Panc1 (cell line): ENCODE measurements at regions not wholly inside any gene's neighbourhood (a gene's known extent, or its start where the extent isn't known, plus 50 kb on each side); places are given as distances from the start of the nearest gene placed in this dataset.

Experiments
- CTCF ChIP-seq: fragments of 450-650 bp; IDR thresholded peaks from 2 replicates; pipeline ENCODE4 v1.5.1; 2017; ENCODE audit warnings: mild to moderate bottlenecking
- POLR2AphosphoS5 ChIP-seq: IDR thresholded peaks from 2 replicates; pipeline ENCODE4 v1.6.1; 2012; ENCODE audit warnings: mild to moderate bottlenecking, low read depth, low read length, moderate library complexity
- REST ChIP-seq, 2 experiments: IDR thresholded peaks; 2 replicates each; pipeline ENCODE4 v1.6.1; 2011 to 2012; ENCODE audit warnings: low read depth in 2 of 2, control low read depth in 1 of 2, low read length in 1 of 2, mild to moderate bottlenecking in 1 of 2, moderate library complexity in 1 of 2; ENCODE audit not compliant: insufficient read depth in 1 of 2
- TCF7L2 ChIP-seq: IDR thresholded peaks from 2 replicates; pipeline ENCODE4 v1.6.1; 2011; ENCODE audit warnings: mild to moderate bottlenecking, low read depth, low read length, inconsistent platforms

- TF ChIP-seq CTCF, result no peak
- no peak for TF ChIP-seq POLR2AphosphoS5
- TF ChIP-seq REST (IDR thresholded peaks at IDR 0.05; ENCODE audit: insufficient read depth in 1 of 2, low read depth in 2 of 2, low read length in 1 of 2), result no peak
- no peak for TF ChIP-seq TCF7L2
Measured at GRCh38 chr6:143586557-143586956, 75.0 kb upstream of the FUCA2 start.
